Lower leg skin (tissue), 3 donors: ENCODE measurements at regions not wholly inside any gene's neighbourhood (a gene's known extent, or its start where the extent isn't known, plus 50 kb on each side); places are given as distances from the start of the nearest gene placed in this dataset.

Experiments used
- POLR2A ChIP-seq, 2 donors: fragments of 450-650 bp; IDR thresholded peaks; one replicate each; pipeline ENCODE4 v1.6.1; 2016 to 2017; ENCODE audit warnings: antibody characterized with exemption in 2 of 2, mild to moderate bottlenecking in 1 of 2, moderate library complexity in 1 of 2
- TF ChIP-seq, protein P1 (sequence below), 3 donors: fragments of 450-650 bp; IDR thresholded peaks; one replicate each; pipeline ENCODE4 v1.5.1; 2016; ENCODE audit warnings: antibody characterized with exemption in 3 of 3, mild to moderate bottlenecking in 3 of 3, moderate library complexity in 2 of 3

DNA sequence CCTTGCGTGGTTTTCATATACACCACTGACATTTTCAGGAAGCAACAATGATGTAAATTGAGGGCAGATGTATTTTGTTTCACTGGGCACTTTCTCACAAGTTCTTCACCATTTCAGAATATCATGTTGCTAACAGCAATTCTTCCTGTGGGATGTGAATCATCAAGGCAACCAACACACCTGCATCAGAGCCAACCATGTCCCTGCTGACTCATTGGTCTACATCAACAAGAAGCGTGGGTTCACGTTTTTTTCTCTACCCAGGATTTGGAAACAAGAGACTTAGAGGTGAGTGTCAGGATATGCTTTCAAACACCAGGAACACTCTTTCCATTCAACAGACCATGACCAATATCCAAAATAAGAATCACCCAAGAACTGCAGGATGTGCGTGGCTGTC is 203.9 kb downstream of the TEX36 start:
- TF ChIP-seq, protein P1, sequence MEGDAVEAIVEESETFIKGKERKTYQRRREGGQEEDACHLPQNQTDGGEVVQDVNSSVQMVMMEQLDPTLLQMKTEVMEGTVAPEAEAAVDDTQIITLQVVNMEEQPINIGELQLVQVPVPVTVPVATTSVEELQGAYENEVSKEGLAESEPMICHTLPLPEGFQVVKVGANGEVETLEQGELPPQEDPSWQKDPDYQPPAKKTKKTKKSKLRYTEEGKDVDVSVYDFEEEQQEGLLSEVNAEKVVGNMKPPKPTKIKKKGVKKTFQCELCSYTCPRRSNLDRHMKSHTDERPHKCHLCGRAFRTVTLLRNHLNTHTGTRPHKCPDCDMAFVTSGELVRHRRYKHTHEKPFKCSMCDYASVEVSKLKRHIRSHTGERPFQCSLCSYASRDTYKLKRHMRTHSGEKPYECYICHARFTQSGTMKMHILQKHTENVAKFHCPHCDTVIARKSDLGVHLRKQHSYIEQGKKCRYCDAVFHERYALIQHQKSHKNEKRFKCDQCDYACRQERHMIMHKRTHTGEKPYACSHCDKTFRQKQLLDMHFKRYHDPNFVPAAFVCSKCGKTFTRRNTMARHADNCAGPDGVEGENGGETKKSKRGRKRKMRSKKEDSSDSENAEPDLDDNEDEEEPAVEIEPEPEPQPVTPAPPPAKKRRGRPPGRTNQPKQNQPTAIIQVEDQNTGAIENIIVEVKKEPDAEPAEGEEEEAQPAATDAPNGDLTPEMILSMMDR (IDR thresholded peaks at IDR 0.05) = no peak
- no peak for TF ChIP-seq POLR2A (IDR thresholded peaks at IDR 0.05)
